Mesenchymal stem cell (in vitro differentiated cells and primary cell): ENCODE measurements at regions not wholly inside any gene's neighbourhood (a gene's known extent, or its start where the extent isn't known, plus 50 kb on each side); places are given as distances from the start of the nearest gene placed in this dataset.

Experiments used
- DNase-seq: peaks from one replicate; pipeline ENCODE4 v3.0.0-alpha.2; 2013
- H2AFZ ChIP-seq: one replicate; pipeline ENCODE4 v1.6.1; 2013; ENCODE audit warnings: low read depth, mild to moderate bottlenecking, control low read depth, inconsistent platforms, low read length, moderate library complexity
- H2AK5ac ChIP-seq: 2 replicates; pipeline ENCODE4 v1.6.1; 2013; ENCODE audit warnings: low read length, moderate library complexity, mild to moderate bottlenecking, inconsistent platforms; ENCODE audit not compliant: severe bottlenecking
- H2BK120ac ChIP-seq: one replicate; pipeline ENCODE4 v1.6.1; 2013; ENCODE audit warnings: low read depth, mild to moderate bottlenecking, inconsistent platforms, low read length, moderate library complexity
- H2BK12ac ChIP-seq, 2 experiments: one replicate each; pipeline ENCODE4 v1.6.1; 2013; ENCODE audit warnings: inconsistent platforms in 2 of 2, low read length in 2 of 2, mild to moderate bottlenecking in 2 of 2, moderate library complexity in 2 of 2, control low read depth in 1 of 2
- H2BK15ac ChIP-seq: one replicate; pipeline ENCODE4 v1.6.1; 2013; ENCODE audit warnings: mild to moderate bottlenecking, low read depth, inconsistent platforms; ENCODE audit not compliant: poor library complexity, severe bottlenecking
- H2BK5ac ChIP-seq: 2 replicates; pipeline ENCODE4 v1.6.1; 2013; ENCODE audit warnings: low read depth, mild to moderate bottlenecking, low read length, control low read depth, inconsistent platforms; ENCODE audit not compliant: poor library complexity, severe bottlenecking
- H3K14ac ChIP-seq, 2 experiments: one replicate each; pipeline ENCODE4 v1.6.1; 2013; ENCODE audit warnings: inconsistent platforms in 2 of 2, low read length in 2 of 2, control low read depth in 1 of 2, mild to moderate bottlenecking in 1 of 2, moderate library complexity in 1 of 2
- H3K18ac ChIP-seq, 2 experiments: one replicate each; pipeline ENCODE4 v1.6.1; 2013; ENCODE audit warnings: inconsistent platforms in 2 of 2, low read length in 2 of 2, control low read depth in 1 of 2, low read depth in 1 of 2, mild to moderate bottlenecking in 1 of 2
- H3K23ac ChIP-seq, 2 experiments: one replicate each; pipeline ENCODE4 v1.6.1; 2013; ENCODE audit warnings: inconsistent platforms in 2 of 2, low read length in 2 of 2, mild to moderate bottlenecking in 2 of 2, moderate library complexity in 2 of 2, control low read depth in 1 of 2
- H3K27ac ChIP-seq: 2 replicates; pipeline ENCODE4 v1.5.1; 2013; ENCODE audit warnings: mild to moderate bottlenecking, moderate library complexity, low read length, control low read depth, inconsistent platforms; ENCODE audit not compliant: poor library complexity, severe bottlenecking
- H3K27me3 ChIP-seq, 2 experiments: 2 replicates each; pipeline versions ENCODE4 v1.6.1 to v1.7.0; 2013; ENCODE audit warnings: low read length in 2 of 2, mild to moderate bottlenecking in 2 of 2, moderate library complexity in 2 of 2, control low read depth in 1 of 2, inconsistent platforms in 1 of 2; ENCODE audit not compliant: control insufficient read depth in 1 of 2, insufficient read depth in 1 of 2
- H3K36me3 ChIP-seq, 2 experiments: 2 replicates each; pipeline versions ENCODE4 v1.6.1 to v1.7.0; 2013; ENCODE audit warnings: low read length in 2 of 2, control low read depth in 1 of 2, inconsistent platforms in 1 of 2, low read depth in 1 of 2, mild to moderate bottlenecking in 1 of 2; ENCODE audit not compliant: insufficient read depth in 2 of 2, control insufficient read depth in 1 of 2
- H3K4ac ChIP-seq, 2 experiments: one replicate each; pipeline ENCODE4 v1.6.1; 2013; ENCODE audit warnings: inconsistent platforms in 2 of 2, low read length in 2 of 2, mild to moderate bottlenecking in 2 of 2, moderate library complexity in 2 of 2, control low read depth in 1 of 2, low read depth in 1 of 2
- H3K4me1 ChIP-seq: 2 replicates; pipeline ENCODE4 v1.6.1; 2013; ENCODE audit warnings: low read depth, low read length, control low read depth; ENCODE audit not compliant: control insufficient read depth, insufficient read depth
- H3K4me2 ChIP-seq: 2 replicates; pipeline ENCODE4 v1.6.1; 2013; ENCODE audit warnings: low read length, mild to moderate bottlenecking, inconsistent platforms; ENCODE audit not compliant: poor library complexity, severe bottlenecking
- H3K4me3 ChIP-seq, 2 experiments: 2 replicates each; pipeline versions ENCODE4 v1.5.1 to v1.7.0; 2013; ENCODE audit warnings: low read length in 2 of 2, mild to moderate bottlenecking in 2 of 2, control low read depth in 1 of 2, low read depth in 1 of 2; ENCODE audit not compliant: insufficient read depth in 1 of 2
- H3K79me1 ChIP-seq: replicated peaks from 2 replicates; pipeline ENCODE4 v1.6.1; 2013; ENCODE audit warnings: mild to moderate bottlenecking, control low read depth, low read length, inconsistent platforms; ENCODE audit not compliant: poor library complexity, severe bottlenecking
- H3K9ac ChIP-seq: 2 replicates; pipeline ENCODE4 v1.7.0; 2013; ENCODE audit warnings: mild to moderate bottlenecking, low read length, moderate library complexity
- H3K9me3 ChIP-seq: 2 replicates; pipeline ENCODE4 v1.7.0; 2013; ENCODE audit warnings: mild to moderate bottlenecking, low read length; ENCODE audit not compliant: control insufficient read depth
- H4K8ac ChIP-seq: one replicate; pipeline ENCODE4 v1.6.1; 2013; ENCODE audit warnings: inconsistent platforms, mild to moderate bottlenecking, low read length, moderate library complexity
- H4K91ac ChIP-seq: one replicate; pipeline ENCODE4 v1.6.1; 2013; ENCODE audit warnings: mild to moderate bottlenecking, low read length, inconsistent platforms
- WGBS: methylation state at CpG from one replicate; pipeline ENCODE4 v1.1.7; 2013; ENCODE audit warnings: mixed read lengths; 5-methylcytosine and 5-hydroxymethylcytosine counted together

GRCh38 chr11:11691296-11692151 is 69.7 kb upstream of the GALNT18 start:
- Histone ChIP-seq H2AK5ac (no peak overlapping the region), H3K4ac (no peak overlapping the region), H2BK120ac (no peak overlapping the region)

DNA sequence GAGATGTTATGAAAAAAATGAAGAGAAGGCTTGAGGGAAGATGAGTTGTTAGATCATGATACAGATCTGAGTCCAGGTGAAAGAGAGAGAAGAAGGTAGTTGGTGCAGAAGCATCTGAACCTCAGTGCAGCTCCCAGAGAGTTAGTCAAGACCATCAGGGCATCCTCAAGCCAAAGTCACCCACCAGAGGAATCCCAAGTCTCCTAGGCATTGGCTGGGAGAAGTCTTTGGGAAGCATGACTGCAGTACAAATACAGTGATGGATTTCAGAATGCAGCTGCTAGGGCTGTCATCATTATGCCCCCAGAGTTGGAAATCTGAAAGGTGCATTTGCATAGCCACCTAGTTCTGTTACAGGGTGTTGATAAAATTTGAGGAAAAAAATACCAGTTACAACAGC is 59.7 kb upstream of the GALNT18 start:
- no peak overlapping the region for H2BK15ac ChIP-seq
- no peak overlapping the region for H4K8ac ChIP-seq
- no peak overlapping the region for H3K9ac ChIP-seq
- no peak overlapping the region for H3K4me2 ChIP-seq
- no peak overlapping the region for H3K14ac ChIP-seq
- peaks cover 4% of the 10 kb centered on the region for H3K9me3 ChIP-seq
- no peaks in the 10 kb centered on the region for H3K36me3 ChIP-seq
- no peak overlapping the region for H3K4ac ChIP-seq
- H3K27me3 ChIP-seq: peaks cover 10 to 42% of the 10 kb centered on the region in 2 experiments
- no peak overlapping the region for H3K23ac ChIP-seq
- no peak overlapping the region for H2BK12ac ChIP-seq
- DNase-seq: no peak
- no peak overlapping the region for H3K4me3 ChIP-seq
- H4K91ac ChIP-seq: no peak overlapping the region
- H2AFZ ChIP-seq: no peak overlapping the region
- no peak overlapping the region for H3K27ac ChIP-seq
- no peak overlapping the region for H2BK5ac ChIP-seq
- no peaks in the 10 kb centered on the region for H3K79me1 ChIP-seq
- H3K4me1 ChIP-seq: no peaks in the 10 kb centered on the region
- no peak overlapping the region for H2BK120ac ChIP-seq
- H2AK5ac ChIP-seq: no peak overlapping the region
- H3K18ac ChIP-seq: no peak overlapping the region

More at GRCh38 chr11:11691296-11692151, 69.7 kb upstream of the GALNT18 start:
- Histone ChIP-seq H3K4me2 (no peak overlapping the region), H3K18ac (no peak overlapping the region), H3K36me3 (no peaks in the 10 kb centered on the region), H4K91ac (no peak overlapping the region), H3K4me1 (no peaks in the 10 kb centered on the region), H3K4me3 (no peak overlapping the region), H4K8ac (no peak overlapping the region), H3K9me3 (no peaks in the 10 kb centered on the region), H3K27ac (no peak overlapping the region), H3K23ac (no peak overlapping the region), H3K14ac (no peak overlapping the region), H3K79me1 (no peaks in the 10 kb centered on the region), H3K9ac (no peak overlapping the region), H2BK5ac (no peak overlapping the region), H3K27me3 (peaks cover 0 to 5% of the 10 kb centered on the region in 2 experiments), H2BK15ac (no peak overlapping the region), H2BK12ac (no peak overlapping the region), H2AFZ (no peak overlapping the region)
- DNase-seq: no peak
- WGBS: 59% methylated on average over 13 of the region's 13 CpGs

- H2BK120ac ChIP-seq: no peak overlapping the region
- H3K4me2 ChIP-seq: no peak overlapping the region
- H4K8ac ChIP-seq: no peak overlapping the region
- H3K27ac ChIP-seq: no peak overlapping the region
- no peak overlapping the region for H3K18ac ChIP-seq
- H3K14ac ChIP-seq: peak overlapping the region in 1 of 2 experiments; percentile 1
- H4K91ac ChIP-seq: no peak overlapping the region
- no peaks in the 10 kb centered on the region for H3K36me3 ChIP-seq
- H3K9ac ChIP-seq: no peak overlapping the region
- no peak overlapping the region for H3K4me3 ChIP-seq
- 80% methylated on average over 5 of the region's 5 CpGs for WGBS
- no peak overlapping the region for H3K23ac ChIP-seq
- H2BK12ac ChIP-seq: no peak overlapping the region
- H3K27me3 ChIP-seq: peaks cover 22 to 62% of the 10 kb centered on the region in 2 experiments
- no peak overlapping the region for H2AFZ ChIP-seq
- H2AK5ac ChIP-seq: no peak overlapping the region
- no peak for DNase-seq
- no peak overlapping the region for H3K4ac ChIP-seq
- no peaks in the 10 kb centered on the region for H3K9me3 ChIP-seq
- H2BK5ac ChIP-seq: no peak overlapping the region
- H3K4me1 ChIP-seq: no peaks in the 10 kb centered on the region
- no peaks in the 10 kb centered on the region for H3K79me1 ChIP-seq
- H2BK15ac ChIP-seq: no peak overlapping the region
Measured at GRCh38 chr11:11677672-11678356, 56.0 kb upstream of the GALNT18 start.

DNA sequence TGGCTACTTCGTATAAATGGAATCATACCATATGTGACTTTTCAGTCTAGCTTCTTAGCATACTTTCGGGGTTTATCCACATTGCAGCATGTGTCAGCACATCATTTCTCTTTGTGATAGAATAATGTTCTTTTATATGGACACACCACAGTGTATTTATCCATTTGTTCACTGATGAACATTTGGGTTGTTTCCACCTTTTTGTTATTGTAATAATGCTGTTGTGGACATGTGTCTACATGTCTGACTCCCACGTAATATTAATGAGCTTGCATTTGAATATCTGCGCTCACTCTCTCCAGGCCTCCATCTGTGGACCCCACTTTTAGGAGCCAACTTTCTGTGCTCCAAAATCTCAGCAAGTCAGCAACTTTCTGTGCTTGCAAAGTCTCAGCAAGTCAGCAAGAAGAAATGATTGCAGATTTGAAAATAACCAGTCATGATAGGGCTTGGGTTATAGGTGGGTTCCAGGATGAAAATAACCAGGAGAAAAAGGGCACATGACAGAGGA is 53.9 kb upstream of the GALNT18 start:
- H3K18ac ChIP-seq: no peak overlapping the region
- no peak overlapping the region for H2AFZ ChIP-seq
- no peak overlapping the region for H2BK12ac ChIP-seq
- H3K23ac ChIP-seq: no peak overlapping the region
- no peaks in the 10 kb centered on the region for H3K36me3 ChIP-seq
- H3K4ac ChIP-seq: no peak overlapping the region
- no peak overlapping the region for H2AK5ac ChIP-seq
- no peak overlapping the region for H2BK120ac ChIP-seq
- no peaks in the 10 kb centered on the region for H3K9me3 ChIP-seq
- H3K79me1 ChIP-seq: no peaks in the 10 kb centered on the region
- peaks cover 22 to 70% of the 10 kb centered on the region in 2 experiments for H3K27me3 ChIP-seq
- H4K8ac ChIP-seq: no peak overlapping the region
- H3K9ac ChIP-seq: no peak overlapping the region
- no peak overlapping the region for H3K27ac ChIP-seq
- no peaks in the 10 kb centered on the region for H3K4me1 ChIP-seq
- H2BK5ac ChIP-seq: no peak overlapping the region
- DNase-seq: no peak
- 92% methylated on average over 4 of the region's 4 CpGs for WGBS
- no peak overlapping the region for H3K14ac ChIP-seq
- H3K4me2 ChIP-seq: no peak overlapping the region
- H3K4me3 ChIP-seq: no peak overlapping the region
- no peak overlapping the region for H2BK15ac ChIP-seq
- H4K91ac ChIP-seq: no peak overlapping the region
